GM21515 (cell line): ENCODE measurements at regions not wholly inside any gene's neighbourhood (a gene's known extent, or its start where the extent isn't known, plus 50 kb on each side); places are given as distances from the start of the nearest gene placed in this dataset.
"Not testable (repeated sequence)": the region's sequence is repeated elsewhere in the genome, so short reads cannot be mapped to it uniquely, and the experiment has no call there.

Experiments used
- ATAC-seq: cut with Tn5 transposase; IDR thresholded peaks from one replicate; pipeline ENCODE4 v1.9.1; 2021; ENCODE audit not compliant: unreplicated experiment

- no peak for ATAC-seq
Observed at GRCh38 chr10:28387140-28387539, 84.3 kb upstream of the MPP7 start.

GRCh38 chr10:28391283-28391682 lies 88.4 kb upstream of the MPP7 start:
- no peak for ATAC-seq

DNA sequence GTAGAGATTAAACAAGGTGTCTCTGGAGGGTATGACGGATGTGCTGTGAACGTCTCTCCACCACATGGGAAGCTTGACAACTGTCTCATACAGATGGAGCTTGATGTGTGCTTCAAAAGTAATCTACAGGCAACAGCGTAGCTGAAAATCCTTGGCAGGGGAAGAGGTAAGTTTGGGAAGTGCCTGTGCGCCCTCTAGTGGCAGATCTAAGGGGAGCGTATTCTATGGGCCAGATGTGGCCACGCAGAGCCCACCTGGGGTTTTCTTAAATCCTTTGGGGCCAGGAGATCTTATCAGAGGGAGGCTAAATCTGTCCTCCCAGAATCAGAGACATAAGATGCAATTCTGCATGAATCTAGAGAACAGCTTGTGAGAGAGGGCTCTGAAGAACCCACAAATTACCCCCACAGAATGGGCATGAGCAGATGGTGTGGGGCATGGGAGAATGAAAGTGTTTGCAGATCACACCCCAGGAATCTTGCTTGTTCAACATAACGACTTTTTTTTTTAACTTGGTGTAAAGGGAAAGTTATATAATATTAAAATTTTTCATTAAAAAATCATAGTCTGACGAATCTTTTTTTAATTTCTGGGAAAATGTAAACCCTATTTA lies 91.2 kb upstream of the MPP7 start:
- no peak for ATAC-seq

GRCh38 chr10:28396331-28396730 lies 93.5 kb upstream of the MPP7 start:
- no peak for ATAC-seq

DNA sequence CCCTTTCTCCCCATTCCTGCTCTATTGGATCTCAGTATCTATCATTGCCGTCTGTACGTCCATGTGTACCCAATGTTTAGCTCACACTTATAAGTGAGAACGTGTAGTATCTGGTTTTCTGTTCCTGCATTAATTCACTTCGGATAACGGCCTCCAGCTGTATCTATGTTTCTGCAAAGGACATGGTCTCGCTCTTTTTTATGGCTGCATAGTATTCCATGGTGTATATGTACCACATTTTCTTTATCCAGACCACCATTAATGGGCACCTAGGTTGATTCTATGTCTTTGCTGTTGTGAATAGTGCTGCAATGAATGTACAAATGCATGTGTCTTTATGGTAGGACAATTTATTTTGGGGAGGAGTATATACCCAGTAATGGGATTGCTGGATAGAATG lies 94.4 kb upstream of the MPP7 start:
- ATAC-seq = no peak

- ATAC-seq = no peak
Observed at GRCh38 chr10:28400176-28400575, 97.3 kb upstream of the MPP7 start.

- no peak for ATAC-seq
Observed at GRCh38 chr10:28400681-28401080, 97.8 kb upstream of the MPP7 start.

DNA sequence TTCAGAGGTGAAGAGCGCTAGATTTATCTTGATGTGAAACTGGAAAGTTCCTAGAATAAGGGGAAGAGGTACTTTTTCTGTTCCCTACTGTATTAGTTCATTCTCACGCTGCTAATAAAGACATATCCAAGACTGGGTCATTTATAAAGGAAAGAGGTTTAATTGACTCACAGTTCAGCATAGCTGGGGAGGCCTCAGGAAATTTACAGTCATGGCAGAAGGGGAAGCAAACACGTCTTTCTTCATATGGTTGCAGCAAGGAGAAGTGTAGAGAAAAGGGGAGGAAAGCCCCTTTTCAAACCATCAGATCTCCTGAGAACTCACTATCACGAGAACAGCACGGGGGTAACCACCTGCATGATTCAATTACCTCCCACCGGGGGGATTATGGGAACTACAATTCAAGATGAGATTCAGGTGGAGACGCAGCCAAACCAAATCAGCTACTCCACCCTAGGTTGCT lies 99.8 kb upstream of the MPP7 start:
- ATAC-seq = not testable (repeated sequence)

GRCh38 chr10:28403090-28403489 lies 100.2 kb upstream of the MPP7 start:
- no peak for ATAC-seq

- no peak for ATAC-seq
Observed at GRCh38 chr10:28408237-28408777, 105.4 kb upstream of the MPP7 start.

GRCh38 chr10:28410420-28411135 lies 107.7 kb upstream of the MPP7 start:
- no peak for ATAC-seq

GRCh38 chr10:28411136-28411460 lies 108.2 kb upstream of the MPP7 start:
- ATAC-seq = no peak

DNA sequence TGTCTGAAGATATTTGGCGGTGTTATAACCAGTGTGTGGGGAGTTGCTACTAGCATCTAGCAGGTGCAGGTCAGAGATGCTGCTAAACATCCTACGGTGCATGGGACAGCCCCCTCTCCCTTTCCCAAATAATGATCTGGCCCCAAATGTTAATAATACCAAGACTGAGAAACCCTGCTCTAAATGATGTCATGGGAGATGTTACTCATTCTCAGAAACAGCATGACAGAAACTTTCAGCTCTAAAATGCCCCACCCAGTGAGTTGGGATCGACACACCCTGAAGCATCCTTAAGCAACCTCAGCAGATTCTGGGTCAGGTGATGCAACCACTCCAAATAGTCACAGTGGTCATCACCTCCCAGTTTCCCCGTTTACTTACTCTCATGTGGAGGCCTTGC lies 108.8 kb upstream of the MPP7 start:
- ATAC-seq = peak; percentile 72

GRCh38 chr10:28418069-28418468 lies 114.8 kb upstream of the WAC start:
- no peak for ATAC-seq

DNA sequence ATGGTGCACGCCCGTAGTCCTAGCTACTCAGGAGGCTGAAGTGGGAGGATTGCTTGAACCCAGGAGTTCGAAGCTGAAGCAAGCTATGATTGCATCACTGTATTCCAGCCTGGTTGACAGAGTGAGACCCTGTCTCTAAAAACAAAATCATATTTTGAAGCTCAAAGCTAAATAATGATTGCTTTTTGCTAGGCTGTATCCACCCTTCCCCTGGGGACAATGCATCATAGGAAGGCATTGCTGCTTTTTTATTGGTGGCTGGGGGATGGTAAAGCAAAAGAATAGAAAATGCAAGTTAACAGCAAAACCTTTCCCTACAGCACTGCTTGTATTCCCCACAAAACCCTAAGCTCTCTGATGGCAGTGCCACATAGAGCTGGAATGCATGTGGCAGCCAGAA lies 107.5 kb upstream of the WAC start:
- no peak for ATAC-seq

- no peak for ATAC-seq
Observed at GRCh38 chr10:28426392-28427159, 106.3 kb upstream of the WAC start.

DNA sequence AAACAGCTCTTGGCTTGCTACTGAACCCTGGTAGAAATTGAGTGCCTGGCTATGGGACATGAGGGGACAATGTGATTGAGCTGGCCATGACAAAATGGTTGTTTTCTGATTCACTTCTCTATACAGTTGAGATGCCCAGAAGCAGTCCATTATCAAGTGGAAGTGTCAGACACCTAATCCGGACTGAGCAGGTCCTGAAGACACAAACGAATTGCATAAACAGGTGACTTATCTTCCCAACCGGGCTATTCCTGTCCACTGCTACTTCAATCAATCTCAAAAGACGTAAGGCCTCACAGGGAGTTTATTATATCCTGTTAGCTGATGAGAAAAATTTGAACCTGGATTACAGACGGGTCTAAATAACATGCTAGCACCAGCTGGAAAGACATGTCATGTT lies 105.5 kb upstream of the WAC start:
- ATAC-seq = no peak

DNA sequence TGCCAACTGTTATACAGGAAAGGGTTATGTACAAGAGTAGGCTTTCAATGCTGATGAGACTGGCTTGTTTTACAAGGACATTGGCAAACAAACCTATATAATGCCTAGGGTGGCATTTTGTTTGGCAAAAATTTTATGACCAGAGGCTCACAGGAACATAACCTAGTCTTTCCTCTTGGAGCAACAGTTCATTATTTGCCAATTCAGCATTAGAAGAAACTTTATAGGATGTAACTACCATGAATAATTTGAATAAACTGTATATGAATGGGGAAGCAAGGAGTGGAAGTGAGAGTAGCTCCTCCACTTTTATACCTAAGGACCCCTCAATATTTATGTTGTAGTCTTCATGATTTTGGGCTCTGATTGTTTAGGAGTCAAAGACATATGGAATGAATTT lies 103.9 kb upstream of the WAC start:
- ATAC-seq = no peak

- ATAC-seq = no peak
Observed at GRCh38 chr10:28429573-28430216, 103.2 kb upstream of the WAC start.

DNA sequence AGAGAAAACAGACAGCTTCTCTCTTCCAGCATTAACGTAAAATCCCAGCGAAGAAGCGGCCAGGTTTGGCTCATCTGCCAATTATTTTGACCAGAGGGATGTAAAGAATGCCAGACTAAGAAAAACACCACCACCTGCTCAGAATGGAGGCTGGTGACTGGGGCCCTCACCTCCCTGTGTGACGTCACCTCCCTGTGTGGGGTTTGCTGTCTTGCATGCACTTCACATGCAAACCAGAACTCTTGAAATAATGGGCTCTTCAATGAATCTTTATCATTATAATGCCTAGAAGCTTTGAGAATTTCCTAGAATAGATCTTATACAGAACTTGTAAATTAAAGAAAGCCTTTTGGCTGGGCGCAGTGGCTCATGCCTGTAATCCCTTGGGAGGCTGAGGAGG lies 101.8 kb upstream of the WAC start:
- ATAC-seq = no peak

DNA sequence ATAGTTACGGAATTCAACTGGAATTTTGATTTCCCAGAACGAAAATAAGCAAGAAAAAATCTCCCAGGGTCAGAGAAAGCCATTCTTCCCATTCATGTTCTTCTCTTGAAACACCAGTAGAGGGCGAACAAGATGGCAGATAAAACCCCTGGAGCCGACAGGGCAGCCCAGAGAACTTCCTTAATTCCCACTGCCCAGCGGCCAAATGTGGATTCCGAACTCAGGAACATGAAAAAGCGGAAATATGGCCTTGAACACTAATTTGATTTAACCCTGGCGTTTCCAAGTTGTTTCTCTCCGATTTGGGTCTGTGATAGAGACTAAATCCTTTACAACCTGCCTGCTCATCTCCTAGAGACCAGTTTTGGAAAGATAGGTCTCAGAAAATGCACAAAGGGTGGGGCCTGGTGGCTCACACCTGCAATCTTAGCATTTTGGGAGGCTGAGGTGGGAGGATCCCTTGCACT lies 100.7 kb upstream of the WAC start:
- ATAC-seq = no peak
